ENCODE measurements at regions not wholly inside any gene's neighbourhood (a gene's known extent, or its start where the extent isn't known, plus 50 kb on each side); places are given as distances from the start of the nearest gene placed in this dataset.

DNA sequence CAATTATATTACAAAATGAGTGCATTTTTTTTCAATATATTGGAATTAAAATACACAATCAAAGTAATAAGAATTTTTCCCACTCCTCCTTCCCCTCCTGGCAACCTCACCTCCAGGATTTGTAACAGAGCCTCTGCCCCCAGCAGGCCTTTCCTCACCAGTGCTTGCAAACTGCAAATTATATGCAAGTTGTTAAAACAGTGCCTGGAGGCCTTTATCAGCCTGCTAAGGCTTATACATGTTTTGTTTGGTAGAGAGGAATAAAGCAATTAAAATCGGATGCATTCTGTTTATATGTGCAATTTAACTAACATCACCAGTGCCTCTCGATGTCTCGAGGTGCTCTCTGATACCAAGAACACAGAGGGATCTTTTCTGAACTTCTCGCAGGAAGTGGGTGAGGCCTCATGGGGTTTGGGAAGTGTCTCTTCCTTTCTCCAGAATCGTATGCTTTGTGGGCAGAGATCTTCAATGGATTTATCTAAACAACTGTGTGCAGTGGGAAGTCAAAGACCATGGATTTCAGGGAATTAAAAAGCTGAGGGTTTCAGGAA lies 186.8 kb downstream of the CDH26 start:
- H3K36me3 Mint-ChIP-seq (ENCODE audit: low read depth): no peaks in the 10 kb centered on the region
- H3K9me3 ChIP-seq (ENCODE audit: control insufficient read depth in 1 of 2, insufficient read depth in 1 of 2, low read length in 2 of 2): no peaks in the 10 kb centered on the region
- H3K27ac Mint-ChIP-seq: no peak overlapping the region
- no peak overlapping the region for H3K4me3 Mint-ChIP-seq
- TF ChIP-seq, protein P1, sequence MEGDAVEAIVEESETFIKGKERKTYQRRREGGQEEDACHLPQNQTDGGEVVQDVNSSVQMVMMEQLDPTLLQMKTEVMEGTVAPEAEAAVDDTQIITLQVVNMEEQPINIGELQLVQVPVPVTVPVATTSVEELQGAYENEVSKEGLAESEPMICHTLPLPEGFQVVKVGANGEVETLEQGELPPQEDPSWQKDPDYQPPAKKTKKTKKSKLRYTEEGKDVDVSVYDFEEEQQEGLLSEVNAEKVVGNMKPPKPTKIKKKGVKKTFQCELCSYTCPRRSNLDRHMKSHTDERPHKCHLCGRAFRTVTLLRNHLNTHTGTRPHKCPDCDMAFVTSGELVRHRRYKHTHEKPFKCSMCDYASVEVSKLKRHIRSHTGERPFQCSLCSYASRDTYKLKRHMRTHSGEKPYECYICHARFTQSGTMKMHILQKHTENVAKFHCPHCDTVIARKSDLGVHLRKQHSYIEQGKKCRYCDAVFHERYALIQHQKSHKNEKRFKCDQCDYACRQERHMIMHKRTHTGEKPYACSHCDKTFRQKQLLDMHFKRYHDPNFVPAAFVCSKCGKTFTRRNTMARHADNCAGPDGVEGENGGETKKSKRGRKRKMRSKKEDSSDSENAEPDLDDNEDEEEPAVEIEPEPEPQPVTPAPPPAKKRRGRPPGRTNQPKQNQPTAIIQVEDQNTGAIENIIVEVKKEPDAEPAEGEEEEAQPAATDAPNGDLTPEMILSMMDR (IDR thresholded peaks at IDR 0.05): no peak
- no peaks in the 10 kb centered on the region for H3K4me1 Mint-ChIP-seq (ENCODE audit: low read depth)
- intact Hi-C loops (cut with DNase I, micrococcal nuclease): no loop called here
- H3K36me3 ChIP-seq (ENCODE audit: insufficient read depth, low read length): no peaks in the 10 kb centered on the region
- ATAC-seq (ENCODE audit: poor library complexity) (no peak), DNase-seq (no peak)
- ChIA-PET CTCF (no interaction called here), POLR2A (no interaction called here)
- no peaks in the 10 kb centered on the region for H3K4me1 ChIP-seq (ENCODE audit: insufficient read depth, low read length)
- no peaks in the 10 kb centered on the region for H3K27me3 ChIP-seq (ENCODE audit: control insufficient read depth in 1 of 2, insufficient read depth in 2 of 2, low read length in 2 of 2)
- H3K4me3 ChIP-seq (ENCODE audit: low read length): no peak overlapping the region
- H3K27ac ChIP-seq (ENCODE audit: low read depth in 1 of 2, low read length in 2 of 2): no peak overlapping the region
- H3K27me3 Mint-ChIP-seq: no peaks in the 10 kb centered on the region
- H3K9me3 Mint-ChIP-seq: no peaks in the 10 kb centered on the region

- intact Hi-C loops (cut with DNase I, micrococcal nuclease): no loop called here
- no peak overlapping the region for H3K27ac Mint-ChIP-seq
- H3K27ac ChIP-seq (ENCODE audit: low read depth in 1 of 2, low read length in 2 of 2): no peak overlapping the region
- H3K36me3 ChIP-seq (ENCODE audit: insufficient read depth, low read length): no peaks in the 10 kb centered on the region
- no peaks in the 10 kb centered on the region for H3K27me3 Mint-ChIP-seq
- H3K27me3 ChIP-seq (ENCODE audit: control insufficient read depth in 1 of 2, insufficient read depth in 2 of 2, low read length in 2 of 2): no peaks in the 10 kb centered on the region
- H3K9me3 Mint-ChIP-seq: no peaks in the 10 kb centered on the region
- ChIA-PET POLR2A (no interaction called here), CTCF (no interaction called here)
- ATAC-seq (ENCODE audit: poor library complexity) (no peak), DNase-seq (no peak)
- H3K9me3 ChIP-seq (ENCODE audit: control insufficient read depth in 1 of 2, insufficient read depth in 1 of 2, low read length in 2 of 2): no peaks in the 10 kb centered on the region
- no peaks in the 10 kb centered on the region for H3K36me3 Mint-ChIP-seq (ENCODE audit: low read depth)
- no peak overlapping the region for H3K4me3 ChIP-seq (ENCODE audit: low read length)
- TF ChIP-seq, protein P1 (IDR thresholded peaks at IDR 0.05): no peak
- no peaks in the 10 kb centered on the region for H3K4me1 Mint-ChIP-seq (ENCODE audit: low read depth)
- H3K4me3 Mint-ChIP-seq: no peak overlapping the region
- no peaks in the 10 kb centered on the region for H3K4me1 ChIP-seq (ENCODE audit: insufficient read depth, low read length)
These were observed 188.8 kb downstream of the CDH26 start for GRCh38 chr20:60147004-60147403.

GRCh38 chr20:60148885-60149284 lies 190.7 kb downstream of the CDH26 start:
- H3K27me3 ChIP-seq (ENCODE audit: control insufficient read depth in 1 of 2, insufficient read depth in 2 of 2, low read length in 2 of 2): no peaks in the 10 kb centered on the region
- H3K27ac ChIP-seq (ENCODE audit: low read depth in 1 of 2, low read length in 2 of 2): no peak overlapping the region
- TF ChIP-seq, protein P1 (IDR thresholded peaks at IDR 0.05): no peak
- no peaks in the 10 kb centered on the region for H3K36me3 ChIP-seq (ENCODE audit: insufficient read depth, low read length)
- no peaks in the 10 kb centered on the region for H3K4me1 ChIP-seq (ENCODE audit: insufficient read depth, low read length)
- Mint-ChIP-seq H3K27ac (no peak overlapping the region), H3K9me3 (no peaks in the 10 kb centered on the region), H3K4me1 (ENCODE audit: low read depth) (no peaks in the 10 kb centered on the region), H3K36me3 (ENCODE audit: low read depth) (no peaks in the 10 kb centered on the region), H3K4me3 (no peak overlapping the region), H3K27me3 (no peaks in the 10 kb centered on the region)
- no peak for DNase-seq
- no peaks in the 10 kb centered on the region for H3K9me3 ChIP-seq (ENCODE audit: control insufficient read depth in 1 of 2, insufficient read depth in 1 of 2, low read length in 2 of 2)
- no peak overlapping the region for H3K4me3 ChIP-seq (ENCODE audit: low read length)
- intact Hi-C loops (cut with DNase I, micrococcal nuclease): no loop called here
- ChIA-PET POLR2A (no interaction called here), CTCF (no interaction called here)
- ATAC-seq (ENCODE audit: poor library complexity): no peak

Measured in CD4-positive, alpha-beta T cell (primary cell).